ENCODE measurements at regions not wholly inside any gene's neighbourhood (a gene's known extent, or its start where the extent isn't known, plus 50 kb on each side); places are given as distances from the start of the nearest gene placed in this dataset.

DNA sequence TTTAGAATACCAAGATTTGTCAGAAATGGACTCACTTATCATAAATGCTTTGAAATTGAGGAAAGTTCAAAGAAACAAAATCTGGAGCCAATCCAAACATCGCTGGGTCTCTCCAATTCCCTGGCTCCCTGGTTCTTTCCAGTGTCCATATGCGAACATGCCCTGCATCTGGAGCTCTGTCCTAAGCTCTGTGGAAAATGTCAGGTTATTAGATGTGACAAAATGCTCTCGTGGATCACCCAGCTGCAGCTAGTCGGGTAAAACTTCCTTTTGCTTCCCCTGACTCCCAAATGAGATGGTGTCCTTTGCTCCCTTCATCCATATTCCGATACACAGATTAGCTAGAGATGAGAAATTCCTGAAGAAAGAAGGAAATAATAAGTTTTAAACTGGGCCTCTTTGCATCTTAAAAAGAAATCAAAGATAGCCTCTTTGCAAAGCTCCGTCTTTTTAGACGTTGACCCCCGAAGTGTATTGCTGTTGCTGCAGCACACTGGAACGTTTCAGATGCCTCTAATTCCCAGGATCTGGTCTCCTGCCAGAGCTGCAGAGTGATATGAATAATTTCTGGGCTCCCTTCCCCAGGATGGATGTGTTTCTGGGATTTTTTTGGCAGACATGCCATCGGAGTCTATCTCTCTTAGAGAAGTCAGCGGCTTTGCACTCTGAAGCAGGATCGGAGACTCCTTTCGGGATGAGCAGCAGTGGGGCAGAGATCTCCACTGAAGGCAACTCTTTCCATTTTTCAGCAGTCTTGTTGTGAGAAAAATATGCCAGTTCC, 102.9 kb downstream of the TEX26 start:
- DNase-seq (ENCODE audit: low spot score) (no peak), ATAC-seq (no peak)
- Histone ChIP-seq H3K4me1 (ENCODE audit: insufficient read depth) (no peaks in the 10 kb centered on the region), H3K4me3 (no peak overlapping the region), H3K36me3 (ENCODE audit: insufficient read depth) (no peaks in the 10 kb centered on the region), H2AFZ (no peak overlapping the region), H3F3A (replicated peaks; ENCODE audit: low read depth) (no peaks in the 10 kb centered on the region), H3K27ac (ENCODE audit: low read depth) (no peak overlapping the region), H3K4me2 (no peak overlapping the region), H3K9me2 (ENCODE audit: insufficient read depth) (0 out of 2 replicates have a peak, but pooled peaks cover 9% of the 10 kb centered on the region), H3K27me3 (ENCODE audit: insufficient read depth) (no peaks in the 10 kb centered on the region), H4K20me1 (replicated peaks; ENCODE audit: insufficient read depth) (no peaks in the 10 kb centered on the region), H3K79me2 (replicated peaks; ENCODE audit: insufficient read depth) (no peaks in the 10 kb centered on the region)
- TF ChIP-seq STAT1 (IDR thresholded peaks at IDR 0.05; ENCODE audit: unreplicated experiment) (no peak), NANOG (IDR thresholded peaks at IDR 0.05; ENCODE audit: borderline replicate concordance) (no peak)
- TF ChIP-seq, protein P1, sequence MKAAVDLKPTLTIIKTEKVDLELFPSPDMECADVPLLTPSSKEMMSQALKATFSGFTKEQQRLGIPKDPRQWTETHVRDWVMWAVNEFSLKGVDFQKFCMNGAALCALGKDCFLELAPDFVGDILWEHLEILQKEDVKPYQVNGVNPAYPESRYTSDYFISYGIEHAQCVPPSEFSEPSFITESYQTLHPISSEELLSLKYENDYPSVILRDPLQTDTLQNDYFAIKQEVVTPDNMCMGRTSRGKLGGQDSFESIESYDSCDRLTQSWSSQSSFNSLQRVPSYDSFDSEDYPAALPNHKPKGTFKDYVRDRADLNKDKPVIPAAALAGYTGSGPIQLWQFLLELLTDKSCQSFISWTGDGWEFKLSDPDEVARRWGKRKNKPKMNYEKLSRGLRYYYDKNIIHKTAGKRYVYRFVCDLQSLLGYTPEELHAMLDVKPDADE (IDR thresholded peaks at IDR 0.05) = no peak
- Mint-ChIP-seq H3K4me3 (no peak overlapping the region), H3K27ac (no peak overlapping the region), H3K36me3 (ENCODE audit: low read depth) (no peaks in the 10 kb centered on the region), H3K4me1 (no peaks in the 10 kb centered on the region), H3K9me3 (no peaks in the 10 kb centered on the region), H3K27me3 (ENCODE audit: insufficient read depth, low read depth, poor library complexity) (peaks cover 2% of the 10 kb centered on the region)

DNA sequence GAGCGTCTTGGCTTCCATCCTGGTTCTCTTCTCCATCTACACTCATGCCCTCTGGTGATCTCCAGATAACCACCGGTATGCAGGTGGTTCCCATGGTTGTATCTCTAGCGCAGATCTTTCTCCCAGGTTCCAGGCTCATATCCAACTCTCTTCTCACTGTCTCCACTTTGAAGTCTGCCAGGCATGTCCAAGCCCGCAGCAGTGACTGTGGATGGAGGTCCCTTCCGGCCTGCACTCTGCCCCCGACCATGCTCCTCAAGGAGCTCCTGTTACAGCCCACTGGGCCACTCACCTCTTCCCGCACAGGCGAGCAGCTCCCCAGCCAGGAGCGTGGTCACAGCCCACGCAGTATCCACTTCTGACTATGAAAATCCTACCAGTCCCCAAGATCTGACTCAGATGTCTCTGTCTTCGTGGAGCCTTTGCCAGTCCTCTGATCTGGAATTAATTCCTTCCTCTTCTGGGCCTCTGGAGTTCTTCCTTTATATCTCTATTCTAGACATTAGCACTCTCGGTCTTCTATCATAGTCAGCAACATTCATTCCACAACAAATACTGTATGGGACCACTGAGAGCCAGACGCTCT, 100.2 kb downstream of the TEX26 start:
- Mint-ChIP-seq H3K36me3 (ENCODE audit: low read depth) (no peaks in the 10 kb centered on the region), H3K9me3 (no peaks in the 10 kb centered on the region), H3K27ac (no peak overlapping the region), H3K4me1 (no peaks in the 10 kb centered on the region; the same call in 2 of the 3 replicates), H3K27me3 (ENCODE audit: insufficient read depth, low read depth, poor library complexity) (peaks cover 3% of the 10 kb centered on the region), H3K4me3 (no peak overlapping the region)
- Histone ChIP-seq H3K9me2 (ENCODE audit: insufficient read depth) (0 out of 2 replicates have a peak, but pooled peaks cover 9% of the 10 kb centered on the region), H3K4me3 (no peak overlapping the region), H3K36me3 (ENCODE audit: insufficient read depth) (no peaks in the 10 kb centered on the region), H2AFZ (no peak overlapping the region), H3F3A (replicated peaks; ENCODE audit: low read depth) (no peaks in the 10 kb centered on the region), H3K27ac (ENCODE audit: low read depth) (no peak overlapping the region), H4K20me1 (replicated peaks; ENCODE audit: insufficient read depth) (no peaks in the 10 kb centered on the region), H3K4me2 (no peak overlapping the region), H3K27me3 (ENCODE audit: insufficient read depth) (no peaks in the 10 kb centered on the region), H3K4me1 (ENCODE audit: insufficient read depth) (no peaks in the 10 kb centered on the region), H3K79me2 (replicated peaks; ENCODE audit: insufficient read depth) (no peaks in the 10 kb centered on the region)
- DNase-seq (ENCODE audit: low spot score) (no peak), ATAC-seq (no peak)
- TF ChIP-seq JUNB (IDR thresholded peaks at IDR 0.05; ENCODE audit: unreplicated experiment) (no peak), EZH2phosphoT487 (IDR thresholded peaks at IDR 0.05; ENCODE audit: unreplicated experiment) (no peak)
- TF ChIP-seq, protein P2, sequence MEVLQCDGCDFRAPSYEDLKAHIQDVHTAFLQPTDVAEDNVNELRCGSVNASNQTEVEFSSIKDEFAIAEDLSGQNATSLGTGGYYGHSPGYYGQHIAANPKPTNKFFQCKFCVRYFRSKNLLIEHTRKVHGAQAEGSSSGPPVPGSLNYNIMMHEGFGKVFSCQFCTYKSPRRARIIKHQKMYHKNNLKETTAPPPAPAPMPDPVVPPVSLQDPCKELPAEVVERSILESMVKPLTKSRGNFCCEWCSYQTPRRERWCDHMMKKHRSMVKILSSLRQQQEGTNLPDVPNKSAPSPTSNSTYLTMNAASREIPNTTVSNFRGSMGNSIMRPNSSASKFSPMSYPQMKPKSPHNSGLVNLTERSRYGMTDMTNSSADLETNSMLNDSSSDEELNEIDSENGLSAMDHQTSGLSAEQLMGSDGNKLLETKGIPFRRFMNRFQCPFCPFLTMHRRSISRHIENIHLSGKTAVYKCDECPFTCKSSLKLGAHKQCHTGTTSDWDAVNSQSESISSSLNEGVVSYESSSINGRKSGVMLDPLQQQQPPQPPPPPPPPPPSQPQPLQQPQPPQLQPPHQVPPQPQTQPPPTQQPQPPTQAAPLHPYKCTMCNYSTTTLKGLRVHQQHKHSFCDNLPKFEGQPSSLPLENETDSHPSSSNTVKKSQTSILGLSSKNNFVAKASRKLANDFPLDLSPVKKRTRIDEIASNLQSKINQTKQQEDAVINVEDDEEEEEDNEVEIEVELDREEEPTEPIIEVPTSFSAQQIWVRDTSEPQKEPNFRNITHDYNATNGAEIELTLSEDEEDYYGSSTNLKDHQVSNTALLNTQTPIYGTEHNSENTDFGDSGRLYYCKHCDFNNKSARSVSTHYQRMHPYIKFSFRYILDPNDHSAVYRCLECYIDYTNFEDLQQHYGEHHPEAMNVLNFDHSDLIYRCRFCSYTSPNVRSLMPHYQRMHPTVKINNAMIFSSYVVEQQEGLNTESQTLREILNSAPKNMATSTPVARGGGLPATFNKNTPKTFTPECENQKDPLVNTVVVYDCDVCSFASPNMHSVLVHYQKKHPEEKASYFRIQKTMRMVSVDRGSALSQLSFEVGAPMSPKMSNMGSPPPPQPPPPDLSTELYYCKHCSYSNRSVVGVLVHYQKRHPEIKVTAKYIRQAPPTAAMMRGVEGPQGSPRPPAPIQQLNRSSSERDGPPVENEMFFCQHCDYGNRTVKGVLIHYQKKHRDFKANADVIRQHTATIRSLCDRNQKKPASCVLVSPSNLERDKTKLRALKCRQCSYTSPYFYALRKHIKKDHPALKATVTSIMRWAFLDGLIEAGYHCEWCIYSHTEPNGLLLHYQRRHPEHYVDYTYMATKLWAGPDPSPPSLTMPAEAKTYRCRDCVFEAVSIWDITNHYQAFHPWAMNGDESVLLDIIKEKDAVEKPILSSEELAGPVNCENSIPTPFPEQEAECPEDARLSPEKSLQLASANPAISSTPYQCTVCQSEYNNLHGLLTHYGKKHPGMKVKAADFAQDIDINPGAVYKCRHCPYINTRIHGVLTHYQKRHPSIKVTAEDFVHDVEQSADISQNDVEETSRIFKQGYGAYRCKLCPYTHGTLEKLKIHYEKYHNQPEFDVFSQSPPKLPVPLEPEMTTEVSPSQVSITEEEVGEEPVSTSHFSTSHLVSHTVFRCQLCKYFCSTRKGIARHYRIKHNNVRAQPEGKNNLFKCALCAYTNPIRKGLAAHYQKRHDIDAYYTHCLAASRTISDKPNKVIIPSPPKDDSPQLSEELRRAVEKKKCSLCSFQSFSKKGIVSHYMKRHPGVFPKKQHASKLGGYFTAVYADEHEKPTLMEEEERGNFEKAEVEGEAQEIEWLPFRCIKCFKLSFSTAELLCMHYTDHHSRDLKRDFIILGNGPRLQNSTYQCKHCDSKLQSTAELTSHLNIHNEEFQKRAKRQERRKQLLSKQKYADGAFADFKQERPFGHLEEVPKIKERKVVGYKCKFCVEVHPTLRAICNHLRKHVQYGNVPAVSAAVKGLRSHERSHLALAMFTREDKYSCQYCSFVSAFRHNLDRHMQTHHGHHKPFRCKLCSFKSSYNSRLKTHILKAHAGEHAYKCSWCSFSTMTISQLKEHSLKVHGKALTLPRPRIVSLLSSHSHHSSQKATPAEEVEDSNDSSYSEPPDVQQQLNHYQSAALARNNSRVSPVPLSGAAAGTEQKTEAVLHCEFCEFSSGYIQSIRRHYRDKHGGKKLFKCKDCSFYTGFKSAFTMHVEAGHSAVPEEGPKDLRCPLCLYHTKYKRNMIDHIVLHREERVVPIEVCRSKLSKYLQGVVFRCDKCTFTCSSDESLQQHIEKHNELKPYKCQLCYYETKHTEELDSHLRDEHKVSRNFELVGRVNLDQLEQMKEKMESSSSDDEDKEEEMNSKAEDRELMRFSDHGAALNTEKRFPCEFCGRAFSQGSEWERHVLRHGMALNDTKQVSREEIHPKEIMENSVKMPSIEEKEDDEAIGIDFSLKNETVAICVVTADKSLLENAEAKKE (CRISPR knock-in tag; IDR thresholded peaks at IDR 0.05) = no peak
- TF ChIP-seq, protein P3, sequence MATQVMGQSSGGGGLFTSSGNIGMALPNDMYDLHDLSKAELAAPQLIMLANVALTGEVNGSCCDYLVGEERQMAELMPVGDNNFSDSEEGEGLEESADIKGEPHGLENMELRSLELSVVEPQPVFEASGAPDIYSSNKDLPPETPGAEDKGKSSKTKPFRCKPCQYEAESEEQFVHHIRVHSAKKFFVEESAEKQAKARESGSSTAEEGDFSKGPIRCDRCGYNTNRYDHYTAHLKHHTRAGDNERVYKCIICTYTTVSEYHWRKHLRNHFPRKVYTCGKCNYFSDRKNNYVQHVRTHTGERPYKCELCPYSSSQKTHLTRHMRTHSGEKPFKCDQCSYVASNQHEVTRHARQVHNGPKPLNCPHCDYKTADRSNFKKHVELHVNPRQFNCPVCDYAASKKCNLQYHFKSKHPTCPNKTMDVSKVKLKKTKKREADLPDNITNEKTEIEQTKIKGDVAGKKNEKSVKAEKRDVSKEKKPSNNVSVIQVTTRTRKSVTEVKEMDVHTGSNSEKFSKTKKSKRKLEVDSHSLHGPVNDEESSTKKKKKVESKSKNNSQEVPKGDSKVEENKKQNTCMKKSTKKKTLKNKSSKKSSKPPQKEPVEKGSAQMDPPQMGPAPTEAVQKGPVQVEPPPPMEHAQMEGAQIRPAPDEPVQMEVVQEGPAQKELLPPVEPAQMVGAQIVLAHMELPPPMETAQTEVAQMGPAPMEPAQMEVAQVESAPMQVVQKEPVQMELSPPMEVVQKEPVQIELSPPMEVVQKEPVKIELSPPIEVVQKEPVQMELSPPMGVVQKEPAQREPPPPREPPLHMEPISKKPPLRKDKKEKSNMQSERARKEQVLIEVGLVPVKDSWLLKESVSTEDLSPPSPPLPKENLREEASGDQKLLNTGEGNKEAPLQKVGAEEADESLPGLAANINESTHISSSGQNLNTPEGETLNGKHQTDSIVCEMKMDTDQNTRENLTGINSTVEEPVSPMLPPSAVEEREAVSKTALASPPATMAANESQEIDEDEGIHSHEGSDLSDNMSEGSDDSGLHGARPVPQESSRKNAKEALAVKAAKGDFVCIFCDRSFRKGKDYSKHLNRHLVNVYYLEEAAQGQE (IDR thresholded peaks at IDR 0.05; ENCODE audit: unreplicated experiment) = no peak
- TF ChIP-seq, protein P1 (IDR thresholded peaks at IDR 0.05) = no peak
